Testis (tissue), 2 donors: ENCODE measurements at regions not wholly inside any gene's neighbourhood (a gene's known extent, or its start where the extent isn't known, plus 50 kb on each side); places are given as distances from the start of the nearest gene placed in this dataset.
"Not testable (repeated sequence)": the region's sequence is repeated elsewhere in the genome, so short reads cannot be mapped to it uniquely, and the experiment has no call there.

ENCODE experiments used
- CTCF ChIP-seq, 3 experiments: fragments of 450-650 bp in 2 of 3; fragments of 200-600 bp in 1 of 3; sonication (generic) in 1 of 3; IDR thresholded peaks; one replicate each; pipeline ENCODE4 v1.5.1; 2016 to 2019; ENCODE audit warnings: antibody characterized with exemption in 3 of 3, mild to moderate bottlenecking in 2 of 3, moderate library complexity in 1 of 3
- POLR2A ChIP-seq: fragments of 450-650 bp; IDR thresholded peaks from one replicate; pipeline ENCODE4 v1.6.1; 2017; ENCODE audit warnings: antibody characterized with exemption, mild to moderate bottlenecking, moderate library complexity

DNA sequence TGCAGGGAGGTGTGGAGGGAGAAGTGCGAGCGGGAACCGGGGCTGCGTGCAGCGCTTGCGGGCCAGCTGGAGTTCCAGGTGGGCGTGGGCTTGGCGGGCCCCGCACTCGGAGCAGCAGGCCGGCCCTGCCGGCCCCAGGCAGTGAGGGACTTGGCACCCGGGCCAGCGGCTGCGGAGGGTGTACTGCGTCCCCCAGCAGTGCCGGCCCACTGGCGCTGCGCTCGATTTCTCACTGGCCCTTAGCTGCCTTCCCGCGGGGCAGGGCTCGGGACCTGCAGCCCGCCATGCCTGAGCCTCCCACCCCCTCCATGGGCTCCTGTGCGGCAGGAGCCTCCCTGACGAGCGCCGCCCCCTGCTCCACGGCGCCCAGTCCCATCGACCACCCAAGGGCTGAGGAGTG lies 712.2 kb upstream of the PKDCC start:
- not testable (repeated sequence) for TF ChIP-seq CTCF (IDR thresholded peaks at IDR 0.05); POLR2A
